Esophagus muscularis mucosa (tissue), 4 donors: ENCODE measurements at regions not wholly inside any gene's neighbourhood (a gene's known extent, or its start where the extent isn't known, plus 50 kb on each side); places are given as distances from the start of the nearest gene placed in this dataset.

Experiments
- DNase-seq: peaks from one replicate; pipeline ENCODE4 v3.0.0-alpha.2; 2017; ENCODE audit errors: extremely low spot score
- H3K27ac ChIP-seq, 4 donors: fragments of 200-600 bp; sonication (generic); replicated peaks in 1 of 4; 1 replicate in 3 of 4; 2 replicates in 1 of 4; pipeline ENCODE4 v1.5.1; 2016 to 2019; ENCODE audit warnings: mild to moderate bottlenecking in 1 of 4
- H3K27me3 ChIP-seq, 4 donors: fragments of 200-600 bp; sonication (generic); one replicate each; pipeline versions ENCODE4 v1.5.1 to v1.6.0; 2016 to 2019
- H3K36me3 ChIP-seq, 4 donors: fragments of 200-600 bp; sonication (generic); one replicate each; pipeline ENCODE4 v1.5.1; 2016 to 2019
- H3K4me1 ChIP-seq, 4 donors: fragments of 200-600 bp; sonication (generic); one replicate each; pipeline ENCODE4 v1.5.1; 2016 to 2019
- H3K4me3 ChIP-seq, 4 donors: fragments of 200-600 bp; sonication (generic); 1 replicate in 2 of 4; 2 replicates in 2 of 4; pipeline ENCODE4 v1.5.1; 2016 to 2019; ENCODE audit warnings: mild to moderate bottlenecking in 4 of 4, moderate library complexity in 1 of 4
- H3K9me3 ChIP-seq, 4 donors: fragments of 200-600 bp; sonication (generic); 1 replicate in 3 of 4; 2 replicates in 1 of 4; pipeline ENCODE4 v1.5.1; 2016 to 2019
- EP300 ChIP-seq: sonication (generic); formaldehyde crosslinking; IDR thresholded peaks from one replicate; pipeline ENCODE4 v1.6.1; 2017; ENCODE audit warnings: antibody characterized with exemption
- POLR2A ChIP-seq: fragments of 450-650 bp; IDR thresholded peaks from one replicate; pipeline ENCODE4 v1.6.1; 2017; ENCODE audit warnings: antibody characterized with exemption, moderate library complexity, mild to moderate bottlenecking, low read depth
- POLR2AphosphoS5 ChIP-seq, 2 donors: sonication (generic); formaldehyde crosslinking; IDR thresholded peaks; one replicate each; pipeline ENCODE4 v1.6.1; 2017; ENCODE audit warnings: antibody characterized with exemption in 2 of 2
- WGBS: methylation state at CpG from one replicate; pipeline ENCODE4 v1.1.5; 2018; 5-methylcytosine and 5-hydroxymethylcytosine counted together
- intact Hi-C: fragments of 100-400 bp; cut with DNase I; formaldehyde crosslinking; loops from one replicate; pipeline ENCODE4 v1.15.1; 2023
- TF ChIP-seq, protein P1 (sequence below), 3 experiments: fragments of 200-600 bp in 2 of 3; fragments of 450-650 bp in 1 of 3; sonication (generic) in 2 of 3; IDR thresholded peaks; one replicate each; pipeline ENCODE4 v1.5.1; 2017 to 2019; ENCODE audit warnings: antibody characterized with exemption in 3 of 3, mild to moderate bottlenecking in 2 of 3, moderate library complexity in 1 of 3

DNA sequence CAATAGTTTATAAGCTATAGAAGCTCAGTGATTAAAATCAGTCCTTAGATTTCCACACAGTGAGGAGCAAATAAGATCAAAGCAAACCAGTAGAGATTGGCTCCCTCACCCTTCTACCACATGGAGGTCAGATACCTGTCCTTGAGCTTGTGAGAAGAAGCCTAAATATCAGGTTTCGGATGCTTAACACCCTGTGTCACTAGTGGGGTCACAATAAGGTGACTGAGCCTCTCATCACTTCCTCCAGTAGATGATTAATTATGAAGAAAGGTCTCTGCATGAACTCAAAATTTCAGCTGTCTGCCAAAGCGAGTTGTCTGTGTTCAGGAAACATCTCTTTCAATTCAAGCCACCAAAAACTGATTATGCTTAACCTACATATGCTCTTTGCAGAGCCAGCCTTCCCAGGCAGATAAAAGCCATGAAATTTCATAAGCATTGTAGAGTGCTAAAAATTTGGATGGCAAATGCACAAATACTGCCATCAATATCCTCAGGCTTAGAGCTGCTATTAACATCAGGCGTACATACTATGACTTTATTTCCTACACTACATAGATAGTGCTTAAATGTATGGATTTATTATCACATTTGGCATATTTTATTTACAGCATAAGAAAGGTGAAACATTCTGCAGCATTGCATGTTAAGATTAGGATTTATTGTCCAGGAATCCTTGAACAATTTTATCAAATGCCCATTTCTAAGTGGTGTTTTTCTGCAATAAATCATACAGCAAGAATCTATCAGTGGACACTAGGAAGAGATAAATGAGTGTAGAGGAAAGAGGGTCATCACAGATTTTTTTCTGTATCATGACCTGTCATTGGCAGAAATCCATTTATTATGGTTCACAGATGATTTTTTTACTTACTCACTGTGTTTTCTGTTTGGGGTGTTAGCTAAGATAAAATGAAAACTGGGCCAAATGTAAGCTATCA is 285.1 kb upstream of the SP8 start:
- Histone ChIP-seq H3K27me3 (no peaks in the 10 kb centered on the region), H3K36me3 (no peaks in the 10 kb centered on the region), H3K4me1 (peaks cover 0 to 13% (median 6%) of the 10 kb centered on the region in 4 donors), H3K9me3 (no peaks in the 10 kb centered on the region), H3K4me3 (no peak overlapping the region), H3K27ac (no peak overlapping the region)
- intact Hi-C loops = no loop called here
- no peak for DNase-seq
- TF ChIP-seq, protein P1, sequence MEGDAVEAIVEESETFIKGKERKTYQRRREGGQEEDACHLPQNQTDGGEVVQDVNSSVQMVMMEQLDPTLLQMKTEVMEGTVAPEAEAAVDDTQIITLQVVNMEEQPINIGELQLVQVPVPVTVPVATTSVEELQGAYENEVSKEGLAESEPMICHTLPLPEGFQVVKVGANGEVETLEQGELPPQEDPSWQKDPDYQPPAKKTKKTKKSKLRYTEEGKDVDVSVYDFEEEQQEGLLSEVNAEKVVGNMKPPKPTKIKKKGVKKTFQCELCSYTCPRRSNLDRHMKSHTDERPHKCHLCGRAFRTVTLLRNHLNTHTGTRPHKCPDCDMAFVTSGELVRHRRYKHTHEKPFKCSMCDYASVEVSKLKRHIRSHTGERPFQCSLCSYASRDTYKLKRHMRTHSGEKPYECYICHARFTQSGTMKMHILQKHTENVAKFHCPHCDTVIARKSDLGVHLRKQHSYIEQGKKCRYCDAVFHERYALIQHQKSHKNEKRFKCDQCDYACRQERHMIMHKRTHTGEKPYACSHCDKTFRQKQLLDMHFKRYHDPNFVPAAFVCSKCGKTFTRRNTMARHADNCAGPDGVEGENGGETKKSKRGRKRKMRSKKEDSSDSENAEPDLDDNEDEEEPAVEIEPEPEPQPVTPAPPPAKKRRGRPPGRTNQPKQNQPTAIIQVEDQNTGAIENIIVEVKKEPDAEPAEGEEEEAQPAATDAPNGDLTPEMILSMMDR (IDR thresholded peaks at IDR 0.05) = no peak
- TF ChIP-seq POLR2AphosphoS5 (IDR thresholded peaks at IDR 0.05) (no peak), POLR2A (no peak), EP300 (no peak)
- WGBS = 53% methylated on average over 3 of the region's 3 CpGs

DNA sequence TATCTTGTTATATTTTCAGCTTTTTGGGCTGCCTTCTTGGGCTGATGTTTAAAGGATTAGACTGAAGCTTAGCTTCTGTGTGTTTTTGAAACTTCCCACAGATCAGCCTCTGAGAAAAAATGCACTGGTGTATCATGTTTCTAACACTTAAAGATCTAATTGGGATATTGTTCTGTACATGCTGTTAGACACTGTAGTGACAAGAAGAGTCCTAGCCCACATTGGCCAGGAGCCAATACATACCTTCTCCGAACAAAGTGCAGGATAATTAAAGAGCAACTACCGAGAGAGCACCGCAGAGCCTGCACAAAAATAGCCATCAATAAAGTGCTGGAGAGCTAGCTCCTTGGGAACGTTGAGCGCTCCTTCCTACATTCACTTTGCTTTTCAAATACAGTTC is 289.4 kb upstream of the SP8 start:
- 32% methylated on average over 5 of the region's 5 CpGs for WGBS
- TF ChIP-seq POLR2A (no peak), POLR2AphosphoS5 (IDR thresholded peaks at IDR 0.05) (no peak), EP300 (no peak)
- TF ChIP-seq, protein P1 (IDR thresholded peaks at IDR 0.05) = no peak
- intact Hi-C loops = no loop called here

DNA sequence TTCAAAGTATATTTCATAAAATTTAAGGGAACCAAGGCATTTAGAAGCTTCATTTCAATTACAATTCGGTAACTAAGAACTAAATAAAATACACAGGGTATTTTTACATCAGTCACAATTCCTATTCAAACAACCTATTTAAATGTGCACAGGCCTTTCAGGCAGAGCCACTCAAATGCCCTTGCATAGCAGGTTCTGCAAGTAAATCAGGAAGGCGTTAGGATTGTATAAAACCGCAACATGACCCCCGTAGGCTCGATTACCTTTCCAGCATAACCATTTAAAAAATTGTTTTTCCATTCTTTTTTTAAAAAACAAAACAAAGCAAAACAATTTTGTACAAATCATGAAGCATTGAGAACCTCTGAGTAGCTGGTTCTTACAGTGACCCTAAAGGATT is 289.9 kb upstream of the SP8 start:
- intact Hi-C loops = no loop called here
- H3K4me1 ChIP-seq = peaks cover 0 to 3% (median 0%) of the 10 kb centered on the region in 4 donors
- TF ChIP-seq, protein P1 (IDR thresholded peaks at IDR 0.05) = no peak
- no peak for TF ChIP-seq POLR2AphosphoS5 (IDR thresholded peaks at IDR 0.05)
- TF ChIP-seq EP300 = no peak
- no peaks in the 10 kb centered on the region for H3K36me3 ChIP-seq
- WGBS = 59% methylated on average over 5 of the region's 5 CpGs
- no peak for DNase-seq
- no peaks in the 10 kb centered on the region for H3K27me3 ChIP-seq
- H3K4me3 ChIP-seq = no peak overlapping the region
- no peak overlapping the region for H3K27ac ChIP-seq
- no peaks in the 10 kb centered on the region for H3K9me3 ChIP-seq

More for the DNA sequence above, 289.4 kb upstream of the SP8 start:
- H3K27ac ChIP-seq = no peak overlapping the region
- H3K4me3 ChIP-seq = no peak overlapping the region
- H3K9me3 ChIP-seq = no peaks in the 10 kb centered on the region
- no peaks in the 10 kb centered on the region for H3K36me3 ChIP-seq
- H3K4me1 ChIP-seq = peaks cover 0 to 8% (median 2%) of the 10 kb centered on the region in 4 donors
- DNase-seq = no peak
- H3K27me3 ChIP-seq = no peaks in the 10 kb centered on the region

DNA sequence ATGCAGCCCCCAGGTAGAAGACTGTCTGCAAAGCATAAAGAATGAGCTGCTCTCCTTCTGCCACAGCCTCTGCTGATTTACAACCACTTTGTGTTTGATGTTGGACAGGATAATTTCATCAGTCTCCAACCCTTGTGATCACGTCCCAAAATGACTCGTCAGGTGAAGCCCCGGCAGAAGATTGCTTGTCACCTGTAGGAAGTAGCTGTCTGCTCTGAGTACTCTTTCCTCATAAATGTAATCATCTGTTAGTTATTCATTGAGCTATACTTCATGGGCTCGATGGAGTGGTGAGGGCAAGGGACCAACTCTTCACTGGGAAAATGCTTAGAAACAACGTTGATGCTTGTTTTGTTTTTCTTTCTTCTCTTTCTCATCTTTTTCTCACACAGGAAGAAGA is 290.9 kb upstream of the SP8 start:
- DNase-seq = no peak

More for the DNA sequence above, 290.9 kb upstream of the SP8 start:
- no peaks in the 10 kb centered on the region for H3K9me3 ChIP-seq
- intact Hi-C loops = no loop called here
- TF ChIP-seq, protein P1 (IDR thresholded peaks at IDR 0.05) = no peak
- TF ChIP-seq POLR2A (no peak), EP300 (no peak), POLR2AphosphoS5 (IDR thresholded peaks at IDR 0.05) (no peak)
- H3K4me1 ChIP-seq = no peaks in the 10 kb centered on the region
- H3K36me3 ChIP-seq = no peaks in the 10 kb centered on the region
- WGBS = 59% methylated on average over 5 of the region's 5 CpGs
- H3K4me3 ChIP-seq = no peak overlapping the region
- H3K27me3 ChIP-seq = no peaks in the 10 kb centered on the region
- H3K27ac ChIP-seq = no peak overlapping the region
